Mammary epithelial cell (primary cell): ENCODE measurements at regions not wholly inside any gene's neighbourhood (a gene's known extent, or its start where the extent isn't known, plus 50 kb on each side); places are given as distances from the start of the nearest gene placed in this dataset.

Experiments used
- EZH2 ChIP-seq: IDR thresholded peaks from 2 replicates; pipeline ENCODE4 v1.6.1; 2012; ENCODE audit warnings: low read length, inconsistent platforms, borderline replicate concordance
- TF ChIP-seq, protein P1 (sequence below), 2 donors: IDR thresholded peaks in 1 of 2; conservative IDR thresholded peaks in 1 of 2; 2 replicates each; pipeline ENCODE4 v1.5.1; 2011 to 2012; ENCODE audit warnings: inconsistent platforms in 2 of 2, low read length in 2 of 2, mild to moderate bottlenecking in 2 of 2, control low read depth in 1 of 2, low read depth in 1 of 2; ENCODE audit not compliant: insufficient read depth in 1 of 2; ENCODE audit errors: extremely low read depth in 1 of 2

- TF ChIP-seq, protein P1, sequence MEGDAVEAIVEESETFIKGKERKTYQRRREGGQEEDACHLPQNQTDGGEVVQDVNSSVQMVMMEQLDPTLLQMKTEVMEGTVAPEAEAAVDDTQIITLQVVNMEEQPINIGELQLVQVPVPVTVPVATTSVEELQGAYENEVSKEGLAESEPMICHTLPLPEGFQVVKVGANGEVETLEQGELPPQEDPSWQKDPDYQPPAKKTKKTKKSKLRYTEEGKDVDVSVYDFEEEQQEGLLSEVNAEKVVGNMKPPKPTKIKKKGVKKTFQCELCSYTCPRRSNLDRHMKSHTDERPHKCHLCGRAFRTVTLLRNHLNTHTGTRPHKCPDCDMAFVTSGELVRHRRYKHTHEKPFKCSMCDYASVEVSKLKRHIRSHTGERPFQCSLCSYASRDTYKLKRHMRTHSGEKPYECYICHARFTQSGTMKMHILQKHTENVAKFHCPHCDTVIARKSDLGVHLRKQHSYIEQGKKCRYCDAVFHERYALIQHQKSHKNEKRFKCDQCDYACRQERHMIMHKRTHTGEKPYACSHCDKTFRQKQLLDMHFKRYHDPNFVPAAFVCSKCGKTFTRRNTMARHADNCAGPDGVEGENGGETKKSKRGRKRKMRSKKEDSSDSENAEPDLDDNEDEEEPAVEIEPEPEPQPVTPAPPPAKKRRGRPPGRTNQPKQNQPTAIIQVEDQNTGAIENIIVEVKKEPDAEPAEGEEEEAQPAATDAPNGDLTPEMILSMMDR (conservative IDR thresholded peaks at IDR 0.05 in 1 of 2, IDR thresholded peaks at IDR 0.05 in 1 of 2; ENCODE audit: extremely low read depth in 1 of 2, insufficient read depth in 1 of 2, low read depth in 1 of 2, low read length in 2 of 2), result no peak
- no peak for TF ChIP-seq EZH2
Measured at GRCh38 chr7:91326516-91327199, 62.4 kb downstream of the FZD1 start.
